CD8-positive, alpha-beta memory T cell (primary cell): ENCODE measurements at regions not wholly inside any gene's neighbourhood (a gene's known extent, or its start where the extent isn't known, plus 50 kb on each side); places are given as distances from the start of the nearest gene placed in this dataset.

Experiments used
- CTCF ChIA-PET: fragments of 350-600 bp; sonication (Branson Sonifier 250); formaldehyde crosslinking; loops from one replicate; lab custom pipeline; 2021; ENCODE audit warnings: antibody characterized with exemption; lab: Charles Lee
- POLR2A ChIA-PET: fragments of 350-600 bp; sonication (Branson Sonifier 250); formaldehyde crosslinking; loops from one replicate; lab custom pipeline; 2021; ENCODE audit warnings: antibody characterized with exemption; lab: Charles Lee
- DNase-seq, 5 donors: peaks; one replicate each; pipeline versions ENCODE4 v3.0.0 to v3.0.0-alpha.2; 2020 to 2022; ENCODE audit warnings: mixed read lengths in 1 of 5
- H3K27ac ChIP-seq: one replicate; pipeline ENCODE4 v1.7.0; 2013; ENCODE audit warnings: low read depth, mild to moderate bottlenecking, low read length, moderate library complexity
- H3K27me3 ChIP-seq: 2 replicates; pipeline ENCODE4 v1.7.0; 2013; ENCODE audit warnings: low read length, mild to moderate bottlenecking; ENCODE audit not compliant: insufficient read depth, poor library complexity, severe bottlenecking
- H3K36me3 ChIP-seq: 2 replicates; pipeline ENCODE4 v1.7.0; 2013; ENCODE audit warnings: mild to moderate bottlenecking, low read length, moderate library complexity; ENCODE audit not compliant: insufficient read depth
- H3K4me1 ChIP-seq: 2 replicates; pipeline ENCODE4 v1.7.0; 2013; ENCODE audit warnings: mild to moderate bottlenecking, low read length, moderate library complexity; ENCODE audit not compliant: insufficient read depth
- H3K4me3 ChIP-seq: 2 replicates; pipeline ENCODE4 v1.7.0; 2013; ENCODE audit warnings: mild to moderate bottlenecking, low read length
- H3K9me3 ChIP-seq: 2 replicates; pipeline ENCODE4 v1.7.0; 2013; ENCODE audit warnings: mild to moderate bottlenecking, low read length
- H3K27ac Mint-ChIP-seq, 8 donors: one replicate each; pipeline ENCODE4 v1.8.0; 2020 to 2021; ENCODE audit warnings: mixed read lengths in 8 of 8, mild to moderate bottlenecking in 6 of 8, inconsistent platforms in 3 of 8, moderate library complexity in 3 of 8
- H3K27me3 Mint-ChIP-seq, 2 donors: one replicate each; pipeline ENCODE4 v1.8.0; 2020 to 2021; ENCODE audit warnings: mixed read lengths in 2 of 2, mild to moderate bottlenecking in 1 of 2, moderate library complexity in 1 of 2
- H3K36me3 Mint-ChIP-seq, 3 donors: one replicate each; pipeline ENCODE4 v1.8.0; 2020 to 2021; ENCODE audit warnings: mixed read lengths in 3 of 3, inconsistent platforms in 1 of 3, mild to moderate bottlenecking in 1 of 3
- H3K4me1 Mint-ChIP-seq, 3 donors: one replicate each; pipeline ENCODE4 v1.8.0; 2020 to 2021; ENCODE audit warnings: mixed read lengths in 3 of 3, inconsistent platforms in 1 of 3, mild to moderate bottlenecking in 1 of 3
- H3K4me3 Mint-ChIP-seq, 7 donors: one replicate each; pipeline ENCODE4 v1.8.0; 2020 to 2021; ENCODE audit warnings: mixed read lengths in 7 of 7, mild to moderate bottlenecking in 6 of 7, moderate library complexity in 4 of 7, inconsistent platforms in 2 of 7
- H3K9me3 Mint-ChIP-seq, 5 donors: one replicate each; pipeline ENCODE4 v1.8.0; 2020 to 2022; ENCODE audit warnings: mixed read lengths in 5 of 5, mild to moderate bottlenecking in 3 of 5, moderate library complexity in 2 of 5, inconsistent platforms in 1 of 5

- Mint-ChIP-seq H3K27ac (peak overlapping the region in 3 of 8 donors; percentile 2 to 83 (median 43)), H3K9me3 (no peaks in the 10 kb centered on the region), H3K36me3 (peaks cover 5 to 42% (median 6%) of the 10 kb centered on the region in 3 donors), H3K4me3 (no peak overlapping the region), H3K4me1 (peaks cover 7 to 10% (median 7%) of the 10 kb centered on the region in 3 donors), H3K27me3 (no peaks in the 10 kb centered on the region)
- H3K36me3 ChIP-seq = no peaks in the 10 kb centered on the region
- ChIA-PET CTCF (no interaction called here), POLR2A (no interaction called here)
- H3K4me1 ChIP-seq = no peaks in the 10 kb centered on the region
- H3K4me3 ChIP-seq = no peak overlapping the region
- no peak overlapping the region for H3K27ac ChIP-seq
- DNase-seq = no peak
- H3K27me3 ChIP-seq = no peaks in the 10 kb centered on the region
- no peaks in the 10 kb centered on the region for H3K9me3 ChIP-seq
Observed at GRCh38 chr2:70036290-70036689, 51.0 kb upstream of the PCBP1 start.

- Histone ChIP-seq H3K27me3 (no peaks in the 10 kb centered on the region), H3K27ac (no peak overlapping the region), H3K36me3 (no peaks in the 10 kb centered on the region), H3K9me3 (no peaks in the 10 kb centered on the region), H3K4me1 (no peaks in the 10 kb centered on the region), H3K4me3 (no peak overlapping the region)
- no peak for DNase-seq
- ChIA-PET POLR2A (no interaction called here), CTCF (no interaction called here)
- Mint-ChIP-seq H3K4me1 (peaks cover 4 to 8% (median 5%) of the 10 kb centered on the region in 3 donors), H3K27me3 (no peaks in the 10 kb centered on the region), H3K27ac (peak overlapping the region in 1 of 8 donors; percentile 43), H3K36me3 (peaks cover 5 to 50% (median 13%) of the 10 kb centered on the region in 3 donors), H3K4me3 (no peak overlapping the region), H3K9me3 (no peaks in the 10 kb centered on the region)
Observed at GRCh38 chr2:70035344-70035844, 51.9 kb upstream of the PCBP1 start.

- no peak for DNase-seq
- ChIA-PET CTCF (no interaction called here), POLR2A (no interaction called here)
- Mint-ChIP-seq H3K27ac (peak overlapping the region in 2 of 8 donors; percentile 46 to 54), H3K36me3 (peaks cover 6 to 44% (median 16%) of the 10 kb centered on the region in 3 donors), H3K4me3 (no peak overlapping the region), H3K4me1 (peaks cover 0 to 5% (median 5%) of the 10 kb centered on the region in 3 donors), H3K27me3 (no peaks in the 10 kb centered on the region), H3K9me3 (no peaks in the 10 kb centered on the region)
- Histone ChIP-seq H3K4me1 (no peaks in the 10 kb centered on the region), H3K27ac (no peak overlapping the region), H3K36me3 (no peaks in the 10 kb centered on the region), H3K4me3 (no peak overlapping the region), H3K9me3 (no peaks in the 10 kb centered on the region), H3K27me3 (no peaks in the 10 kb centered on the region)
Observed at GRCh38 chr2:70030724-70031420, 56.4 kb upstream of the PCBP1 start.

GRCh38 chr2:70029814-70030409 lies 57.4 kb upstream of the PCBP1 start:
- ChIA-PET CTCF (no interaction called here), POLR2A (no interaction called here)
- H3K36me3 Mint-ChIP-seq = peaks cover 6 to 42% (median 20%) of the 10 kb centered on the region in 3 donors

GRCh38 chr2:70024284-70024683 lies 62.9 kb upstream of the ASPRV1 start:
- DNase-seq = no peak
- H3K9me3 ChIP-seq = no peaks in the 10 kb centered on the region
- Mint-ChIP-seq H3K4me3 (no peak overlapping the region), H3K9me3 (no peaks in the 10 kb centered on the region), H3K27ac (peak overlapping the region in 1 of 8 donors; percentile 25), H3K27me3 (no peaks in the 10 kb centered on the region), H3K36me3 (peaks cover 8 to 22% (median 11%) of the 10 kb centered on the region in 3 donors), H3K4me1 (peaks cover 0 to 5% (median 0%) of the 10 kb centered on the region in 3 donors)
- no peaks in the 10 kb centered on the region for H3K4me1 ChIP-seq
- H3K4me3 ChIP-seq = no peak overlapping the region
- ChIA-PET CTCF (no interaction called here), POLR2A (interaction anchor here (0.6 kb wide), 1 partner anchor 108 kb away, joined by 6 read pairs; no protein-coding TSS in a partner anchor)
- H3K27ac ChIP-seq = no peak overlapping the region
- H3K36me3 ChIP-seq = no peaks in the 10 kb centered on the region
- no peaks in the 10 kb centered on the region for H3K27me3 ChIP-seq

More at GRCh38 chr2:70029814-70030409, 57.4 kb upstream of the PCBP1 start:
- peak overlapping the region in 2 of 8 donors; percentile 11 to 68 for H3K27ac Mint-ChIP-seq
- no peak for DNase-seq
- H3K4me1 Mint-ChIP-seq = peaks cover 0 to 5% (median 2%) of the 10 kb centered on the region in 3 donors
- Histone ChIP-seq H3K4me1 (no peaks in the 10 kb centered on the region), H3K27me3 (no peaks in the 10 kb centered on the region), H3K36me3 (no peaks in the 10 kb centered on the region), H3K27ac (peak overlapping the region; percentile 60), H3K4me3 (no peak overlapping the region), H3K9me3 (no peaks in the 10 kb centered on the region)
- no peak overlapping the region for H3K4me3 Mint-ChIP-seq
- H3K9me3 Mint-ChIP-seq = no peaks in the 10 kb centered on the region
- H3K27me3 Mint-ChIP-seq = no peaks in the 10 kb centered on the region

- no peak overlapping the region for H3K4me3 ChIP-seq
- CTCF ChIA-PET = interaction anchor here (0.7 kb wide), 1 partner anchor 679 kb away, joined by 3 read pairs; no protein-coding TSS in a partner anchor
- H3K36me3 ChIP-seq = no peaks in the 10 kb centered on the region
- no peaks in the 10 kb centered on the region for H3K9me3 ChIP-seq
- POLR2A ChIA-PET = no interaction called here
- peak overlapping the region in 1 of 8 donors; percentile 62 for H3K27ac Mint-ChIP-seq
- H3K4me1 Mint-ChIP-seq = peaks cover 8 to 14% (median 10%) of the 10 kb centered on the region in 3 donors
- no peak overlapping the region for H3K4me3 Mint-ChIP-seq
- H3K9me3 Mint-ChIP-seq = peaks cover 0 to 7% (median 0%) of the 10 kb centered on the region in 5 donors
- DNase-seq = no peak
- H3K4me1 ChIP-seq = no peaks in the 10 kb centered on the region
- H3K27me3 ChIP-seq = no peaks in the 10 kb centered on the region
- no peak overlapping the region for H3K27ac ChIP-seq
- H3K27me3 Mint-ChIP-seq = no peaks in the 10 kb centered on the region
- peaks cover 19 to 41% (median 25%) of the 10 kb centered on the region in 3 donors for H3K36me3 Mint-ChIP-seq
Observed at GRCh38 chr2:70019096-70019495, 57.7 kb upstream of the ASPRV1 start.

GRCh38 chr2:70017962-70018361 lies 56.5 kb upstream of the ASPRV1 start:
- no peaks in the 10 kb centered on the region for H3K4me1 ChIP-seq
- Mint-ChIP-seq H3K36me3 (peaks cover 19 to 47% (median 26%) of the 10 kb centered on the region in 3 donors), H3K27me3 (no peaks in the 10 kb centered on the region), H3K9me3 (peaks cover 0 to 7% (median 0%) of the 10 kb centered on the region in 5 donors), H3K4me3 (no peak overlapping the region), H3K4me1 (peaks cover 8 to 14% (median 10%) of the 10 kb centered on the region in 3 donors), H3K27ac (no peak overlapping the region)
- no peak overlapping the region for H3K27ac ChIP-seq
- DNase-seq = no peak
- CTCF ChIA-PET = no interaction called here
- H3K4me3 ChIP-seq = no peak overlapping the region
- no peaks in the 10 kb centered on the region for H3K36me3 ChIP-seq
- H3K9me3 ChIP-seq = no peaks in the 10 kb centered on the region
- POLR2A ChIA-PET = interaction anchor here (0.6 kb wide), 1 partner anchor 127 kb away, joined by 7 read pairs; no protein-coding TSS in a partner anchor
- H3K27me3 ChIP-seq = no peaks in the 10 kb centered on the region

GRCh38 chr2:70014959-70015358 lies 53.5 kb upstream of the ASPRV1 start:
- no peaks in the 10 kb centered on the region for H3K36me3 ChIP-seq
- no peak overlapping the region for H3K4me3 Mint-ChIP-seq
- H3K27ac Mint-ChIP-seq = no peak overlapping the region
- peaks cover 0 to under 1% of the 10 kb centered on the region in 2 donors for H3K27me3 Mint-ChIP-seq
- ChIA-PET POLR2A (interaction anchor here (1.0 kb wide), 1 partner anchor 119 kb away, joined by 3 read pairs; no protein-coding TSS in a partner anchor), CTCF (no interaction called here)
- H3K9me3 Mint-ChIP-seq = peaks cover 0 to 7% (median 0%) of the 10 kb centered on the region in 5 donors
- peaks cover 22 to 44% (median 23%) of the 10 kb centered on the region in 3 donors for H3K36me3 Mint-ChIP-seq
- no peak for DNase-seq
- no peak overlapping the region for H3K27ac ChIP-seq
- H3K9me3 ChIP-seq = no peaks in the 10 kb centered on the region
- no peaks in the 10 kb centered on the region for H3K27me3 ChIP-seq
- H3K4me3 ChIP-seq = no peak overlapping the region
- no peaks in the 10 kb centered on the region for H3K4me1 ChIP-seq
- peaks cover 12 to 23% (median 17%) of the 10 kb centered on the region in 3 donors for H3K4me1 Mint-ChIP-seq
